ENCODE measurements at regions not wholly inside any gene's neighbourhood (a gene's known extent, or its start where the extent isn't known, plus 50 kb on each side); places are given as distances from the start of the nearest gene placed in this dataset.

GRCh38 chr13:67440236-67440975, 210.3 kb upstream of the PCDH9 start:
- H3K36me3 ChIP-seq (ENCODE audit: control insufficient read depth, insufficient read depth, low read length), result no peaks in the 10 kb centered on the region
- no peak overlapping the region for H3K4me3 ChIP-seq (ENCODE audit: low read depth, low read length)
- H3K27me3 ChIP-seq (ENCODE audit: control insufficient read depth, insufficient read depth, low read length), result no peaks in the 10 kb centered on the region
- TF ChIP-seq CTCF (IDR thresholded peaks at IDR 0.05; ENCODE audit: insufficient read depth, low read length, poor library complexity, severe bottlenecking), result no peak
- DNase-seq (ENCODE audit: low read depth), result no peak

- Histone ChIP-seq H3K27me3 (ENCODE audit: control insufficient read depth, insufficient read depth, low read length) (no peaks in the 10 kb centered on the region), H3K36me3 (ENCODE audit: control insufficient read depth, insufficient read depth, low read length) (no peaks in the 10 kb centered on the region), H3K4me3 (ENCODE audit: low read depth, low read length) (no peak overlapping the region)
- no peak for TF ChIP-seq CTCF (IDR thresholded peaks at IDR 0.05; ENCODE audit: insufficient read depth, low read length, poor library complexity, severe bottlenecking)
- DNase-seq (ENCODE audit: low read depth), result no peak
Observed at GRCh38 chr13:67439365-67439764, 209.2 kb upstream of the PCDH9 start.

GRCh38 chr13:67438465-67438864, 208.3 kb upstream of the PCDH9 start:
- H3K27me3 ChIP-seq (ENCODE audit: control insufficient read depth, insufficient read depth, low read length), result no peaks in the 10 kb centered on the region
- no peak for DNase-seq (ENCODE audit: low read depth)
- no peak overlapping the region for H3K4me3 ChIP-seq (ENCODE audit: low read depth, low read length)
- no peaks in the 10 kb centered on the region for H3K36me3 ChIP-seq (ENCODE audit: control insufficient read depth, insufficient read depth, low read length)
- TF ChIP-seq CTCF (IDR thresholded peaks at IDR 0.05; ENCODE audit: insufficient read depth, low read length, poor library complexity, severe bottlenecking), result no peak

- Histone ChIP-seq H3K36me3 (ENCODE audit: control insufficient read depth, insufficient read depth, low read length) (no peaks in the 10 kb centered on the region), H3K4me3 (ENCODE audit: low read depth, low read length) (no peak overlapping the region), H3K27me3 (ENCODE audit: control insufficient read depth, insufficient read depth, low read length) (no peaks in the 10 kb centered on the region)
- DNase-seq (ENCODE audit: low read depth), result no peak
- TF ChIP-seq CTCF (IDR thresholded peaks at IDR 0.05; ENCODE audit: insufficient read depth, low read length, poor library complexity, severe bottlenecking), result no peak
Observed at GRCh38 chr13:67437244-67437643, 207.1 kb upstream of the PCDH9 start.

GRCh38 chr13:67421475-67421874, 191.3 kb upstream of the PCDH9 start:
- no peak for TF ChIP-seq CTCF (IDR thresholded peaks at IDR 0.05; ENCODE audit: insufficient read depth, low read length, poor library complexity, severe bottlenecking)
- H3K36me3 ChIP-seq (ENCODE audit: control insufficient read depth, insufficient read depth, low read length), result no peaks in the 10 kb centered on the region
- H3K27me3 ChIP-seq (ENCODE audit: control insufficient read depth, insufficient read depth, low read length), result no peaks in the 10 kb centered on the region
- no peak for DNase-seq (ENCODE audit: low read depth)
- H3K4me3 ChIP-seq (ENCODE audit: low read depth, low read length), result no peak overlapping the region
